GM21528 (cell line): ENCODE measurements at regions not wholly inside any gene's neighbourhood (a gene's known extent, or its start where the extent isn't known, plus 50 kb on each side); places are given as distances from the start of the nearest gene placed in this dataset.
A peak's percentile ranks its signal among the peaks of the same experiment; 100 is the strongest.

ENCODE experiments used
- ATAC-seq: cut with Tn5 transposase; IDR thresholded peaks from one replicate; pipeline ENCODE4 v1.9.1; 2021; ENCODE audit warnings: mild to moderate bottlenecking, moderate library complexity; ENCODE audit not compliant: unreplicated experiment, low FRiP score

GRCh38 chr2:235244255-235245220, 249.3 kb upstream of the AGAP1 start:
- ATAC-seq: no peak

DNA sequence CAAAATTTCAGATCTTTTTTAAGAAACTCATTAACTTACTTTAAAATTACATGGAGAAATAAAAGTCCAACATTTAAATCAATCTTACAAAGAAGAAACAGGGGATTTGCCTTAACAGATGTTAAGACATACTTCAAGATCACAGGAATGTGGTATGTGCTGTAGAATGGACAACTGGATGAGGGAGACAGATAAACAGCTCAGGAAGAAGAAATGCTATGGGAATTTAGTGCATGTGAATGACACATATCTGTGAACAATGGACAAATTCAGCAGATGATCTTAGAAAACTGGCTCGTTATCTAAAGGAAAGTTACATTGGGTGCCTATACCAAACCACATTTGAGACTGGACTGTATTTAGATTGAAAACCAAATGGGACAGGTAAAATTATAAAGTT, 246.8 kb upstream of the AGAP1 start:
- ATAC-seq: no peak

DNA sequence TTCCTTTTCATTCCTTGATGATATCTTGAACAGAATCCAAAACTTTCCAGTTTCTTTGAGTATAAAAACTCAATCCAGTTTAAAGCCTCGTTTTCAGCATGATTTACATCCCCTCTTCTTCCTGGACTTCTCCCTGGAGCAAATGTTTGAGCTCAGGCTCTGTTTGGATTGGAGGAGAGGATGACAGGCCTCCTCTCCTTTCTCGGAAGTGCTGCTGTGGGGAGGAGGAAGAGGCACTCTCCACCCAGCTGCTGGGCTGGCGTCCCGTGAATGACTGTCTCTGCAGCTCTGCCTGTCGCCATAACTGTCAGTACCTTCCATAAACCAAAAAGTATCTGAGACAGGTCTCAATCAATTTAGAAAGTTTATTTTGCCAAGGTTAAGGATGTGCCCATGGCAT, 238.2 kb upstream of the AGAP1 start:
- ATAC-seq: no peak

- no peak for ATAC-seq
These were observed 236.3 kb upstream of the AGAP1 start for GRCh38 chr2:235257590-235257989.

DNA sequence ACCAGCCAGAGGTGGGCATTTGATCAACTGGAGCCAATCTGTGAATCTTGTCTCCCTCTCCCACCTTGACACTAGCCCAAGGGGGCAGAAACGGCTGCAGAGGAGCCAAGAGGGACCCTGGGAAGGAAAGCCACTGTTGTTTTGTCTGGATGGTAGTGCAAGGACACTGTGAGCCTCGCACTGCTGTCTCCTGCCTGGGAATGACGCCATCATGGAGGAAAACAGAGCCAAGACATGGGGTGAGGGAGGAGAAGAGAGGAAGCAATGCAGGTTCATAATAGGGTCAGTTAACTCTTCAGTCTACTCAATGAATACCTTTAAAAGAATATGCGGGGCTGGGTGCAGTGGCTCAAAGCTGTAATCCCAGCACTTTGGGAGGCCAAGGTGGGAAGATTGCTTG, 231.1 kb upstream of the AGAP1 start:
- ATAC-seq: no peak

- ATAC-seq: no peak
These were observed 230.4 kb upstream of the AGAP1 start for GRCh38 chr2:235263205-235264120.

GRCh38 chr2:235264121-235264493, 229.7 kb upstream of the AGAP1 start:
- no peak for ATAC-seq

- ATAC-seq: no peak
These were observed 229.3 kb upstream of the AGAP1 start for GRCh38 chr2:235264512-235264911.

DNA sequence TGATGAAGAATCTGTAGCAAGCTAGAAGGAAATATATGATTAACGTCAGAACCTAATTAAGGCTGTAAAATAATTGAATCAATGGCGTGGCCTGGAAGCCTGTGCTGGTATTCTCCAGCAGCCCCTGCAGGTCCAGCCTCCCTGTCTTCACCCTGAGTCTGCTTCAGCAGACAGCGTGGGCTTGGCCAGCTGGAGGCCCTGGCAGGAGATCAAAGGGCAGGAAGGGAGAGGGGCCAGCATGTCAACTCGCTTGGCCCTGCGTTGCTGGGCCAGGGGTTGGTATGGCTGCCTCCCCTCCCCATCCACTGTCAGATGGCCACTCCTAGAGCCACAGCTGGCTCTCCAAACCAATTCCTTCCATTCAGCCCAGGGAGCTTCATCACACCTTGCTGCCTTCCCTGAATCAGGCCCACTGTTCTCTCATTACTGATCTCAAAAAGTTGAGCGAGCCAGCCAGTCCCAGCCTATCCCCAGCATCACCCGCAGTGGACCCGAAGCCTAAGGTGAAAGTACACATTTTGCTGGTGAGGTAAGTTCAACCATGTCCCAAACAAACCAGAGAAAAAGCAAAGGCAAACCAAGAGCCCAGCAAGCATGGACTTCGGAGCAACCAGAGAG, 228.4 kb upstream of the AGAP1 start:
- no peak for ATAC-seq

DNA sequence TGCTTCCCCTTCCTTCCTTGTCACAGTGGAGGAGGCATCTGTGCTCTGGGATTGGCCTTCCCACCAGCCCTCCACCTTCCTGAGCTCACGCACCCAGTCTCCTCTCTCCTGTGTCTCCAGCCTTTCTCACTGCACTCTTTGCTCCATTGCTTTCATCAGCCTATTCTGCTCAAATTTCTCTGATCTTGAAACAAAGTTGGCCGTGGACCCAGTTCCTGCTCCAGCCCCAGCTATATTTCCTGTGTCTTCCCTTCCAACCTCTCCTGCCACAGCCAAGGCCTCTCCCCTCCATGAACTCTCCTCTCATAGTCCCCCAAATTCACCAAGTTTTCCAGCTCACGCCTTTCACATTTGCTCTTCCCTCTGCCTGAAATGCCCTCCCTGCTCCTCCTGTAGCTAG, 226.6 kb upstream of the AGAP1 start:
- ATAC-seq: no peak

GRCh38 chr2:235268535-235268934, 225.3 kb upstream of the AGAP1 start:
- no peak for ATAC-seq

GRCh38 chr2:235270291-235270690, 223.6 kb upstream of the AGAP1 start:
- no peak for ATAC-seq

DNA sequence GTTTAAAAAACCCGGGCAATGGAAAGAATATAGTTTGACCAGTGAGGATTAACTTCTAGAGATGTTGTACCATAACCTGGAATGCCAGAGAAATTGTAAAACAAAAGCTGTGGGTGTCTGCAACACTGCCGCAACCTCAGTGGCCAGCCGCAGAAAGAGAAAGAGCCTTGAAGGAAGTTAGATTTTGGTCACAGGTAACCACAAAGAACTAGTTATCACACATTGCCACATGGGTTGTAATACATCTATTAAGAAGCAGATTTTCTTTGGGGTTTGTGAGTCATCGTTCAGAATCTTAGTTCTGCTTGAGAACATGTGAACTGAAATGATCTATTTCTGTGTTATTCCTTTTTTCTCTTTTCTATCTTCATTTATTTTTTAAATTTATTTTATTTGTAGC, 222.9 kb upstream of the AGAP1 start:
- peak; percentile 90 for ATAC-seq

DNA sequence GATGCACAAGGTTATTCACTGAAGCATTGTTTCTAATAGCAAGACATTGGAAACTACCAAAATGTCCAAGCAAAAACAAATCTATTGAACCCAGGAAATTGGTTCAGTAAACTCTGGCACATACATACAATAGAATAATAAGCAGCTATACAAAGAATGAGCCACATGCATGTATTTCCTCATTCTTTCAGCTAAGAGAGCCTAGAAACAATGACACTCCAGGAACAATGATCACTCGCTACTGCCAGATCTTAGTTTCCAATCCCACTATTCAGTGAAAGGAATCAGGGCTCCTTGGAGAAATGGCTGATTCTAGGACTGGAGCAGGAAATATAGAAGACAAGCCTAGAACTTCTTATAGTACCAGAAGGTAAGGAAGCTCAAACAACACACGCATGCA, 221.9 kb upstream of the AGAP1 start:
- ATAC-seq: no peak

- no peak for ATAC-seq
These were observed 219.8 kb upstream of the AGAP1 start for GRCh38 chr2:235274023-235274422.

DNA sequence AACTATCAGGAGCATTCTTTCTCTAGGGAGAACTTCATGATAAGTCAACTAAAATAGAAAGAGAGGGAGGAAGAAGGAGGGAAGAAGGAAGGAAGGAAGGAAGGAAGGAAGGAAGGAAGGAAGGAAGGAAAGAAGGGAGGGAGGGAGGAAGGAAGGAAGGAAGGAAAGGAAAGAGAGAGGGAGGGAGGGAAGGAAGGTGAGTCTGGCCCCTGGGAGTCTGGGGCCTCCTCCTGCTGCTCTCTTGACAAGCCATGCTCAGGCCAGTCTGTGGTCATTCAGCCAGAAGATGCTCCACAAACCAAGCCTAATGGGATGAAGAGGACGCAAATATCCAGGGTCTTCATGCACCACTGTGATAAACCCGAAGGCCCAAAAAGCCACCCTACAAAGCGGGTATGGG, 216.4 kb upstream of the AGAP1 start:
- ATAC-seq: no peak

DNA sequence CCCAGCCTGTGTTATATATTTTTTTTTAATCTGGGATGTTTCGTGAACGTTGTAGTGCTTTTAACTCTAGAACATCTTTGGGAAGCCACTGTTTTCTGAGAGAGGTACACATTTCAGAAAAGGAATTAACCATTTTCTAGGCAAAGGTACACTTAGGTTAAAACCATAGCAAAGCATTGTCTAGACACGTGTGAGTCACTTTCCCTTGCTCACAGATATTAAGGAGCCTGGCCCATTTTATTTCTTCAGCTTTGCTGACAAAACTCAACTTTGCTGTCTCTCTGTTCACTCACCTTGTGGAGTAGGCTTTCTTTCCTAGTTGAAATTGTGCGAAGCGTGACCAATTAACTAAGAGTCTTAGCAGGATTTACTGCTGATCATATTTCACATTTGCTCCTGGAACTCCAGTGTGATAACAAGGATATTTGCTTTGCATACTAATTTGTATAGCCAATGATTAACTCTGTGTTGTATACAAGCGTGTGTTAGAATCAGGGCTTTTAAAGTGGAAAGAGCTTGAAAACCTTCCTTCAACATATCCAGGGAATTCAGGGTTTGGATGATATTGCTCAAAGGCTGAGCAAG, 215.0 kb upstream of the AGAP1 start:
- no peak for ATAC-seq

DNA sequence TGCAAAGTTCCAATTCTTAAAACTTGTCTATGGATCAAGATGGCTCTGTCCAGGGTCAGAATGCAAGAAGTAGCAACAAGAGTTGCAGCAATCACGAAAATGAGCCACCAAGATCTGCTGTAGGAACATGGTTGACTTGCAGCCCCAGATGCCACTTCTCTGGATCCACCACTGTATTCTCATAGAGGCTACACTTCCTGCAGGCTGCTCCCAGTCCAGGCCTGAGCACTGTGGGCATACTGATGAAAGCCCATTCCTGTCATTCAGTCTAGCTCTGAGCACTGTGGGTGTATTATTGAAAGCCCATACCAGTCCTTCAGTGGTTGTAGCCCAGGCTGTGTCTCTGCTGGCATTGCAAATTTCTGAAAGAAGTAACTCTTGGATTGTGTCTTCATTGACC, 213.9 kb upstream of the AGAP1 start:
- ATAC-seq: no peak

DNA sequence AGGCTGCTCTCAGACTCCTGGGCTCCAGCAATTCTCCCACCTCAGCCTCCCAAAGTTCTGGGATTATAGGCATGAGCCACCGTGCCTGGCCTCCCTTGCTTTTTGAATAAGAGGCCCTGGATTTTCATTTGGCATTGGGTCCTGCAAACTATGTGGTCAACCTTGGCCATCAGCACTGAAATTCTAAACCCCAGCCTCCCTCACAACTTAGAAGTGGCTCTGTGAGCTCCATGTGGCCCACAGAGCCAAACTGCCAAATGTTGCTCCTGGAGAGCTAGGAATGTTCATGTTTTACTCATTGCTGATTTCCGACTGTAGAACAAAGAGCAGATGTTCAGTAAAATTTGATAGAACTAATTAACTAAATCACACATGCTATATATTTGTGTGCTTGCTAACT, 210.6 kb upstream of the AGAP1 start:
- ATAC-seq: no peak

GRCh38 chr2:235286622-235287374, 207.0 kb upstream of the AGAP1 start:
- no peak for ATAC-seq
